IMR-90 (cell line): ENCODE measurements at regions not wholly inside any gene's neighbourhood (a gene's known extent, or its start where the extent isn't known, plus 50 kb on each side); places are given as distances from the start of the nearest gene placed in this dataset.

ENCODE experiments used
- ATAC-seq: fragments of 200-7000 bp; cut with Tn5 transposase; 2 replicates; pipeline ENCODE4 v1.9.1; 2020; ENCODE audit warnings: low read depth, mild to moderate bottlenecking, moderate library complexity
- BruUV-seq: library from RNA; stranded (reverse); fragments of 400-500 nt; replicated peaks from 2 replicates; lab custom pipeline; 2021; lab: Mats Ljungman, UMichigan
- CTCF ChIA-PET: fragments of 300-600 bp; formaldehyde crosslinking; extraction: SDS; loops from one replicate; lab custom pipeline; 2021; ENCODE audit warnings: antibody characterized with exemption; lab: Yijun Ruan, JAX
- POLR2A ChIA-PET: fragments of 300-600 bp; sonication (Branson Sonifier 250); formaldehyde crosslinking; loops from one replicate; lab custom pipeline; 2022; ENCODE audit warnings: antibody characterized with exemption; ENCODE audit not compliant: unreplicated experiment; lab: Charles Lee
- DNase-seq: peaks from one replicate; pipeline ENCODE4 v3.0.0; 2013
- H2AFZ ChIP-seq: replicated peaks from 2 replicates; pipeline ENCODE3; 2013; ENCODE audit warnings: low read length, mild to moderate bottlenecking; ENCODE audit not compliant: poor library complexity
- H2AK5ac ChIP-seq: 2 replicates; pipeline ENCODE4 v1.6.1; 2013; ENCODE audit warnings: low read depth, low read length, inconsistent platforms
- H2AK9ac ChIP-seq: replicated peaks from 2 replicates; pipeline ENCODE3; 2013; ENCODE audit warnings: mild to moderate bottlenecking, low read depth, low read length, moderate library complexity; ENCODE audit not compliant: poor library complexity
- H2BK120ac ChIP-seq: 2 replicates; pipeline ENCODE4 v1.6.1; 2013; ENCODE audit warnings: low read depth, low read length, inconsistent platforms
- H2BK15ac ChIP-seq: 3 replicates; pipeline ENCODE4 v1.6.1; 2013; ENCODE audit warnings: low read depth, low read length, inconsistent platforms
- H2BK20ac ChIP-seq: 2 replicates; pipeline ENCODE4 v1.6.1; 2013; ENCODE audit warnings: low read depth, mild to moderate bottlenecking, inconsistent platforms, low read length, moderate library complexity
- H2BK5ac ChIP-seq: 2 replicates; pipeline ENCODE4 v1.6.1; 2013; ENCODE audit warnings: mild to moderate bottlenecking, low read depth, low read length, inconsistent platforms; ENCODE audit not compliant: poor library complexity, severe bottlenecking
- H3K14ac ChIP-seq: replicated peaks from 2 replicates; pipeline ENCODE4 v1.6.1; 2013; ENCODE audit warnings: low read depth, low read length, inconsistent platforms
- H3K18ac ChIP-seq: 2 replicates; pipeline ENCODE4 v1.6.1; 2013; ENCODE audit warnings: low read depth, low read length, control low read depth
- H3K23ac ChIP-seq: 2 replicates; pipeline ENCODE4 v1.6.1; 2013; ENCODE audit warnings: low read depth, low read length, inconsistent platforms
- H3K27ac ChIP-seq: 2 replicates; pipeline ENCODE4 v1.5.1; 2013; ENCODE audit warnings: mild to moderate bottlenecking, control low read depth, low read length; ENCODE audit not compliant: insufficient read depth
- H3K27me3 ChIP-seq: 2 replicates; pipeline ENCODE4 v1.6.1; 2013; ENCODE audit warnings: low read length; ENCODE audit not compliant: control insufficient read depth, insufficient read depth
- H3K36me3 ChIP-seq: 2 replicates; pipeline ENCODE4 v1.6.1; 2013; ENCODE audit warnings: low read length, mixed read lengths; ENCODE audit not compliant: control insufficient read depth, insufficient read depth
- H3K4ac ChIP-seq: 2 replicates; pipeline ENCODE4 v1.6.1; 2013; ENCODE audit warnings: low read depth, low read length, inconsistent platforms
- H3K4me1 ChIP-seq: 2 replicates; pipeline ENCODE4 v1.6.1; 2013; ENCODE audit warnings: low read length, mixed read lengths; ENCODE audit not compliant: control insufficient read depth, insufficient read depth
- H3K4me2 ChIP-seq: 2 replicates; pipeline ENCODE4 v1.6.1; 2013; ENCODE audit warnings: low read depth, mild to moderate bottlenecking, control low read depth, low read length, moderate library complexity
- H3K4me3 ChIP-seq: 2 replicates; pipeline ENCODE4 v1.5.1; 2013; ENCODE audit warnings: low read depth, mild to moderate bottlenecking, control low read depth, low read length, moderate library complexity; ENCODE audit not compliant: insufficient read depth
- H3K56ac ChIP-seq: 2 replicates; pipeline ENCODE4 v1.6.1; 2013; ENCODE audit warnings: low read length, inconsistent platforms; ENCODE audit not compliant: insufficient read depth; ENCODE audit errors: extremely low read depth
- H3K79me1 ChIP-seq, 2 experiments: 2 replicates each; pipeline ENCODE4 v1.6.1; 2013; ENCODE audit warnings: low read length in 2 of 2, inconsistent platforms in 1 of 2, low read depth in 1 of 2
- H3K9ac ChIP-seq: 2 replicates; pipeline ENCODE4 v1.6.1; 2013; ENCODE audit warnings: low read depth, low read length, control low read depth
- H3K9me1 ChIP-seq: 2 replicates; pipeline ENCODE4 v1.6.1; 2013; ENCODE audit warnings: low read length, inconsistent platforms; ENCODE audit not compliant: insufficient read depth
- H3K9me3 ChIP-seq: 2 replicates; pipeline ENCODE4 v1.6.1; 2013; ENCODE audit warnings: low read length; ENCODE audit not compliant: control insufficient read depth, insufficient read depth
- H4K20me1 ChIP-seq: 2 replicates; pipeline ENCODE4 v1.6.1; 2013; ENCODE audit warnings: low read length, inconsistent platforms; ENCODE audit not compliant: insufficient read depth
- H4K5ac ChIP-seq: 2 replicates; pipeline ENCODE4 v1.6.1; 2013; ENCODE audit warnings: mild to moderate bottlenecking, low read depth, low read length, control low read depth
- H4K8ac ChIP-seq, 2 experiments: 2 replicates each; pipeline ENCODE4 v1.6.1; 2013; ENCODE audit warnings: low read depth in 2 of 2, low read length in 2 of 2, control low read depth in 1 of 2, inconsistent platforms in 1 of 2
- H4K91ac ChIP-seq: 2 replicates; pipeline ENCODE4 v1.6.1; 2013; ENCODE audit warnings: low read depth, low read length, inconsistent platforms; ENCODE audit not compliant: insufficient read depth
- NFE2L2 ChIP-seq: fragments of 150-350 bp; IDR thresholded peaks from 2 replicates; pipeline ENCODE4 v1.6.1; 2016; ENCODE audit warnings: low read depth, mild to moderate bottlenecking, low read length
- RAD21 ChIP-seq: IDR thresholded peaks from 2 replicates; pipeline ENCODE4 v1.6.1; 2012; ENCODE audit warnings: low read length, improper control_type of control experiment
- SMC3 ChIP-seq: fragments of 150-350 bp; IDR thresholded peaks from 2 replicates; pipeline ENCODE4 v1.6.1; 2016; ENCODE audit warnings: low read depth, mild to moderate bottlenecking, antibody characterized with exemption, low read length, moderate library complexity
- WGBS, 2 experiments: methylation state at CpG; one replicate each; pipeline versions ENCODE4 v1.1.5 to v1.1.7; 2013; ENCODE audit warnings: missing lambda C conversion rate in 2 of 2; ENCODE audit not compliant: insufficient read length in 1 of 2; ENCODE audit errors: extremely low coverage in 2 of 2; 5-methylcytosine and 5-hydroxymethylcytosine counted together
- dilution Hi-C: fragments of 300-500 bp; cut with HindIII; formaldehyde crosslinking; loops from one replicate; pipeline ENCODE4 v1.14.3; 2018; ENCODE audit warnings: low sequenced_read_pairs; ENCODE audit not compliant: unreplicated experiment
- in situ Hi-C: fragments of 300-500 bp; cut with MboI; formaldehyde crosslinking; loops from 3 replicates; pipeline ENCODE4 v1.14.3; 2019; ENCODE audit warnings: low sequenced_read_pairs, inconsistent platforms, mixed read lengths
- intact Hi-C: fragments of 100-400 bp; cut with micrococcal nuclease; formaldehyde crosslinking; loops from 2 replicates; pipeline ENCODE4 v1.10.0; 2022

GRCh38 chr18:38023871-38024270 is 458.3 kb upstream of the CELF4 start:
- intact Hi-C loops = no loop called here
- Histone ChIP-seq H3K56ac (no peak overlapping the region), H4K8ac (no peak overlapping the region), H4K91ac (no peak overlapping the region), H3K27me3 (no peaks in the 10 kb centered on the region), H3K14ac (no peak overlapping the region), H3K4me2 (no peak overlapping the region), H3K4me1 (no peaks in the 10 kb centered on the region), H2BK5ac (no peak overlapping the region), H2BK120ac (no peak overlapping the region), H3K36me3 (no peaks in the 10 kb centered on the region), H4K20me1 (no peaks in the 10 kb centered on the region), H2BK15ac (no peak overlapping the region), H2BK20ac (no peak overlapping the region), H3K9me3 (peaks cover 21% of the 10 kb centered on the region), H4K5ac (no peak overlapping the region), H3K27ac (no peak overlapping the region), H3K23ac (no peak overlapping the region), H3K79me1 (no peaks in the 10 kb centered on the region), H3K18ac (no peak overlapping the region), H2AK9ac (no peak overlapping the region), H3K4me3 (no peak overlapping the region), H2AFZ (no peak overlapping the region), H3K4ac (no peak overlapping the region), H2AK5ac (no peak overlapping the region), H3K9me1 (no peaks in the 10 kb centered on the region), H3K9ac (no peak overlapping the region)
- ChIA-PET POLR2A (no interaction called here), CTCF (no interaction called here)
- no TSS peak for BruUV-seq
- ATAC-seq = no peak
- no peak for TF ChIP-seq RAD21
- TF ChIP-seq SMC3 = no peak
- no peak for TF ChIP-seq NFE2L2
- in situ Hi-C loops = no loop called here
- dilution Hi-C loops = no loop called here
- no peak for DNase-seq
- WGBS, 2 experiments = no CpG with 5 or more reads among the region's 2 CpGs
